Lung (tissue), 11 donors: ENCODE measurements at regions not wholly inside any gene's neighbourhood (a gene's known extent, or its start where the extent isn't known, plus 50 kb on each side); places are given as distances from the start of the nearest gene placed in this dataset.
"Not testable (repeated sequence)": the region's sequence is repeated elsewhere in the genome, so short reads cannot be mapped to it uniquely, and the experiment has no call there.

Experiments used
- ATAC-seq: fragments of 200-7000 bp; cut with Tn5 transposase; one replicate; pipeline ENCODE4 v1.9.1; 2020; ENCODE audit warnings: moderate number of reproducible peaks; ENCODE audit not compliant: insufficient read depth, low FRiP score
- DNase-seq, 3 donors: peaks; one replicate each; pipeline ENCODE4 v3.0.0-alpha.2; 2013 to 2017
- H3K27ac ChIP-seq, 2 donors: one replicate each; pipeline ENCODE4 v1.5.1; 2013; ENCODE audit warnings: mild to moderate bottlenecking in 2 of 2, moderate library complexity in 2 of 2, control low read depth in 1 of 2, inconsistent platforms in 1 of 2, low read depth in 1 of 2, low read length in 1 of 2
- H3K27me3 ChIP-seq, 3 donors: one replicate each; pipeline ENCODE4 v1.5.1; 2013; ENCODE audit warnings: low read length in 2 of 3; ENCODE audit not compliant: control insufficient read depth in 3 of 3, insufficient read depth in 3 of 3
- H3K36me3 ChIP-seq, 4 donors: one replicate each; pipeline ENCODE4 v1.5.1; 2013; ENCODE audit warnings: low read length in 4 of 4, mild to moderate bottlenecking in 1 of 4, moderate library complexity in 1 of 4; ENCODE audit not compliant: control insufficient read depth in 4 of 4, insufficient read depth in 4 of 4
- H3K4me1 ChIP-seq, 5 donors: one replicate each; pipeline ENCODE4 v1.5.1; 2013; ENCODE audit warnings: low read length in 5 of 5, mild to moderate bottlenecking in 2 of 5, moderate library complexity in 1 of 5; ENCODE audit not compliant: control insufficient read depth in 5 of 5, insufficient read depth in 5 of 5
- H3K4me3 ChIP-seq: one replicate; pipeline ENCODE4 v1.5.1; 2013; ENCODE audit warnings: mild to moderate bottlenecking, control low read depth, moderate library complexity
- H3K9ac ChIP-seq, 2 donors: one replicate each; pipeline ENCODE4 v1.5.1; 2013; ENCODE audit warnings: low read length in 2 of 2, control low read depth in 1 of 2; ENCODE audit not compliant: insufficient read depth in 1 of 2
- H3K9me3 ChIP-seq, 4 donors: one replicate each; pipeline ENCODE4 v1.5.1; 2013; ENCODE audit warnings: low read length in 3 of 4, mild to moderate bottlenecking in 1 of 4, moderate library complexity in 1 of 4; ENCODE audit not compliant: control insufficient read depth in 4 of 4, insufficient read depth in 3 of 4
- CTCF ChIP-seq: IDR thresholded peaks from 2 replicates; pipeline ENCODE4 v1.5.1; 2012; ENCODE audit warnings: mild to moderate bottlenecking; ENCODE audit errors: control extremely low read depth, extremely low read depth
- WGBS, 2 donors: extraction: QIAGEN DNeasy Blood & Tissue Kit; methylation state at CpG; one replicate each; pipeline ENCODE4 v1.1.7; 2013; 5-methylcytosine and 5-hydroxymethylcytosine counted together
- donor health status: control.
- donor health status: control.
- donor health status: Bipolar disorder and iron deficiency.
- donor health status: healthy.
- donor health status: DM: yes; HTN: yes; CAD: no.

GRCh38 chr2:16756831-16757644 lies 91.4 kb upstream of the CYRIA start:
- Histone ChIP-seq H3K9me3 (no peaks in the 10 kb centered on the region), H3K36me3 (no peaks in the 10 kb centered on the region), H3K27me3 (no peaks in the 10 kb centered on the region), H3K9ac (peak overlapping the region in 1 of 2 donors; percentile 42), H3K4me3 (no peak overlapping the region), H3K4me1 (no peaks in the 10 kb centered on the region), H3K27ac (peak overlapping the region in 1 of 2 donors; percentile 65)
- peak; percentile 91 for TF ChIP-seq CTCF
- WGBS, 2 donors = 25 to 28% methylated on average over 21 of the region's 21 CpGs
- peak; percentile 78 to 86 (median 78) for DNase-seq
- peak; percentile 87 for ATAC-seq

- Histone ChIP-seq H3K27me3 (no peaks in the 10 kb centered on the region), H3K9me3 (no peaks in the 10 kb centered on the region), H3K4me1 (no peaks in the 10 kb centered on the region), H3K9ac (no peak overlapping the region), H3K36me3 (no peaks in the 10 kb centered on the region), H3K4me3 (no peak overlapping the region), H3K27ac (no peak overlapping the region)
- ATAC-seq (no peak), DNase-seq (peak in 1 of 3 donors; percentile 13)
- no peak for TF ChIP-seq CTCF
- 75 to 88% methylated on average over 9 of the region's 9 CpGs for WGBS, 2 donors
Observed at GRCh38 chr2:16755442-16755841, 89.8 kb upstream of the CYRIA start.

GRCh38 chr2:16753025-16753424 lies 87.4 kb upstream of the CYRIA start:
- H3K4me1 ChIP-seq, DNase-seq, H3K36me3 ChIP-seq, H3K4me3 ChIP-seq, H3K9ac ChIP-seq, H3K9me3 ChIP-seq, H3K27ac ChIP-seq, ATAC-seq, H3K27me3 ChIP-seq: not testable (repeated sequence)
- WGBS, 2 donors = 85 to 87% methylated on average over 1 of the region's 1 CpG

GRCh38 chr2:16750925-16751214 lies 85.2 kb upstream of the CYRIA start:
- H3K27me3 ChIP-seq, H3K9ac ChIP-seq, H3K27ac ChIP-seq, ATAC-seq, H3K4me3 ChIP-seq, H3K4me1 ChIP-seq, H3K9me3 ChIP-seq, DNase-seq, H3K36me3 ChIP-seq: not testable (repeated sequence)
- 80 to 93% methylated on average over 1 of the region's 1 CpG for WGBS, 2 donors
